Gastroesophageal sphincter (tissue), 3 donors: ENCODE measurements at regions not wholly inside any gene's neighbourhood (a gene's known extent, or its start where the extent isn't known, plus 50 kb on each side); places are given as distances from the start of the nearest gene placed in this dataset.
"Not testable (repeated sequence)": the region's sequence is repeated elsewhere in the genome, so short reads cannot be mapped to it uniquely, and the experiment has no call there.

Source experiments
- POLR2A ChIP-seq, 2 donors: fragments of 450-650 bp; IDR thresholded peaks; one replicate each; pipeline ENCODE4 v1.6.1; 2017; ENCODE audit warnings: antibody characterized with exemption in 2 of 2, mild to moderate bottlenecking in 2 of 2, moderate library complexity in 1 of 2
- TF ChIP-seq, protein P1 (sequence below), 4 experiments: fragments of 200-600 bp in 2 of 4; fragments of 450-650 bp in 2 of 4; sonication (generic) in 1 of 4; IDR thresholded peaks; one replicate each; pipeline ENCODE4 v1.5.1; 2017 to 2019; ENCODE audit warnings: antibody characterized with exemption in 4 of 4, mild to moderate bottlenecking in 2 of 4, moderate library complexity in 2 of 4

DNA sequence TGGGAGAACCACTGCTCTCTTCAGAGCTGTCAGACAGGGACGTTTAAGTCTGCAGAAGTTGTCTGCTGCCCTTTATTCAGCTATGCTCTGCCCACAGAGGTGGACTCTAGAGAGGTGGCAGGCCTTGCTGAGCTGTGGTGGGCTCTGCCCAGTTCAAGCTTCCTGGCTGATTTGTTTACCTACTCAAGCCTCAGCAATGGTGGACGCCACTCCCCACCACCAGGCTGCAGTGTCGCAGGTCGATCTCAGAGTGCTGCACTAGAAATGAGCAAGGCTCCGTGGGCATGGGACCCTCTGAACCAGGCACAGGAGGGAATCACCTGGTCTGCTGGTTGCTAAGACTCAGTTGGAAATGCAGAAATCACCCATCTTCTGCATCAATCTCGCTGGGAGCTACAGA lies 223.4 kb upstream of the IRAK1BP1 start:
- not testable (repeated sequence) for TF ChIP-seq POLR2A (IDR thresholded peaks at IDR 0.05)
- TF ChIP-seq, protein P1, sequence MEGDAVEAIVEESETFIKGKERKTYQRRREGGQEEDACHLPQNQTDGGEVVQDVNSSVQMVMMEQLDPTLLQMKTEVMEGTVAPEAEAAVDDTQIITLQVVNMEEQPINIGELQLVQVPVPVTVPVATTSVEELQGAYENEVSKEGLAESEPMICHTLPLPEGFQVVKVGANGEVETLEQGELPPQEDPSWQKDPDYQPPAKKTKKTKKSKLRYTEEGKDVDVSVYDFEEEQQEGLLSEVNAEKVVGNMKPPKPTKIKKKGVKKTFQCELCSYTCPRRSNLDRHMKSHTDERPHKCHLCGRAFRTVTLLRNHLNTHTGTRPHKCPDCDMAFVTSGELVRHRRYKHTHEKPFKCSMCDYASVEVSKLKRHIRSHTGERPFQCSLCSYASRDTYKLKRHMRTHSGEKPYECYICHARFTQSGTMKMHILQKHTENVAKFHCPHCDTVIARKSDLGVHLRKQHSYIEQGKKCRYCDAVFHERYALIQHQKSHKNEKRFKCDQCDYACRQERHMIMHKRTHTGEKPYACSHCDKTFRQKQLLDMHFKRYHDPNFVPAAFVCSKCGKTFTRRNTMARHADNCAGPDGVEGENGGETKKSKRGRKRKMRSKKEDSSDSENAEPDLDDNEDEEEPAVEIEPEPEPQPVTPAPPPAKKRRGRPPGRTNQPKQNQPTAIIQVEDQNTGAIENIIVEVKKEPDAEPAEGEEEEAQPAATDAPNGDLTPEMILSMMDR (IDR thresholded peaks at IDR 0.05), result not testable (repeated sequence)
